GM23338 (cell line): ENCODE measurements at regions not wholly inside any gene's neighbourhood (a gene's known extent, or its start where the extent isn't known, plus 50 kb on each side); places are given as distances from the start of the nearest gene placed in this dataset.

Source experiments
- ATAC-seq: fragments of 200-7000 bp; cut with Tn5 transposase; 3 replicates; pipeline ENCODE4 v1.9.1; 2020
- DNase-seq: peaks from one replicate; pipeline ENCODE4 v3.0.0-alpha.2; 2015; ENCODE audit warnings: low spot score
- H2AFZ ChIP-seq: fragments of 200-600 bp; sonication (generic); 2 replicates; pipeline ENCODE4 v1.8.0; 2016; ENCODE audit warnings: antibody characterized with exemption, mild to moderate bottlenecking, moderate library complexity
- H3F3A ChIP-seq: fragments of 200-600 bp; sonication (generic); replicated peaks from 2 replicates; pipeline ENCODE4 v1.8.0; 2017; ENCODE audit warnings: antibody characterized with exemption, mixed run types, low read depth
- H3K27ac ChIP-seq: fragments of 200-600 bp; sonication (generic); 2 replicates; pipeline ENCODE4 v1.6.1; 2016; ENCODE audit warnings: low read depth
- H3K27me3 ChIP-seq: fragments of 200-600 bp; sonication (generic); 2 replicates; pipeline ENCODE4 v1.8.0; 2016; ENCODE audit warnings: mild to moderate bottlenecking, mixed run types, moderate library complexity; ENCODE audit not compliant: insufficient read depth
- H3K36me3 ChIP-seq: fragments of 200-600 bp; sonication (generic); 2 replicates; pipeline ENCODE4 v1.8.0; 2016; ENCODE audit warnings: mild to moderate bottlenecking; ENCODE audit not compliant: insufficient read depth
- H3K4me1 ChIP-seq: fragments of 200-600 bp; sonication (generic); 2 replicates; pipeline ENCODE4 v1.8.0; 2016; ENCODE audit warnings: mild to moderate bottlenecking, moderate library complexity; ENCODE audit not compliant: insufficient read depth
- H3K4me2 ChIP-seq: fragments of 200-600 bp; sonication (generic); 2 replicates; pipeline ENCODE4 v1.7.1; 2017; ENCODE audit warnings: mixed run types
- H3K4me3 ChIP-seq: fragments of 200-600 bp; sonication (generic); 2 replicates; pipeline ENCODE4 v1.6.1; 2016; ENCODE audit warnings: mixed run types
- H3K79me2 ChIP-seq: fragments of 200-600 bp; sonication (generic); replicated peaks from 2 replicates; pipeline ENCODE4 v1.8.0; 2017; ENCODE audit warnings: mild to moderate bottlenecking; ENCODE audit not compliant: insufficient read depth
- H3K9me2 ChIP-seq: fragments of 200-600 bp; sonication (generic); 2 replicates; pipeline ENCODE4 v1.8.0; 2017; ENCODE audit not compliant: insufficient read depth
- H4K20me1 ChIP-seq: fragments of 200-600 bp; sonication (generic); replicated peaks from 2 replicates; pipeline ENCODE4 v1.8.0; 2017; ENCODE audit warnings: mild to moderate bottlenecking; ENCODE audit not compliant: insufficient read depth
- H3K27ac Mint-ChIP-seq: 2 replicates; pipeline ENCODE4 v1.8.0; 2020; ENCODE audit warnings: inconsistent platforms, mild to moderate bottlenecking, moderate library complexity, mixed read lengths
- H3K27me3 Mint-ChIP-seq: 3 replicates; pipeline ENCODE4 v1.8.0; 2022; ENCODE audit warnings: low read depth, mild to moderate bottlenecking, moderate library complexity, mixed read lengths, inconsistent platforms; ENCODE audit not compliant: insufficient read depth, poor library complexity
- H3K36me3 Mint-ChIP-seq: 3 replicates; pipeline ENCODE4 v1.8.0; 2021; ENCODE audit warnings: low read depth, mild to moderate bottlenecking, inconsistent platforms, moderate library complexity, mixed read lengths
- H3K4me1 Mint-ChIP-seq: 3 replicates; pipeline ENCODE4 v1.8.0; 2020; ENCODE audit warnings: mild to moderate bottlenecking, inconsistent platforms, mixed read lengths
- H3K4me3 Mint-ChIP-seq: 3 replicates; pipeline ENCODE4 v1.8.0; 2021; ENCODE audit warnings: moderate library complexity, mild to moderate bottlenecking, inconsistent platforms, mixed read lengths
- H3K9me3 Mint-ChIP-seq: 3 replicates; pipeline ENCODE4 v1.8.0; 2020; ENCODE audit warnings: moderate library complexity, mild to moderate bottlenecking, inconsistent platforms, mixed read lengths
- CREB1 ChIP-seq: fragments of 250-450 bp; sonication (Bioruptor Pico); IDR thresholded peaks from 2 replicates; pipeline ENCODE4 v1.5.0; 2020; ENCODE audit warnings: low read depth, mild to moderate bottlenecking, moderate library complexity
- EZH2 ChIP-seq: fragments of 200-600 bp; sonication (generic); IDR thresholded peaks from one replicate; pipeline ENCODE4 v1.8.0; 2017; ENCODE audit warnings: antibody characterized with exemption, mild to moderate bottlenecking, low read depth; ENCODE audit not compliant: unreplicated experiment
- EZH2phosphoT487 ChIP-seq: fragments of 200-600 bp; sonication (generic); IDR thresholded peaks from one replicate; pipeline ENCODE4 v1.8.1; 2018; ENCODE audit warnings: antibody characterized with exemption; ENCODE audit not compliant: unreplicated experiment
- JUNB ChIP-seq: IDR thresholded peaks from one replicate; pipeline ENCODE4 v1.6.1; 2016; ENCODE audit warnings: antibody characterized with exemption; ENCODE audit not compliant: unreplicated experiment
- NANOG ChIP-seq: IDR thresholded peaks from 2 replicates; pipeline ENCODE4 v1.6.1; 2016; ENCODE audit warnings: antibody characterized with exemption, borderline replicate concordance
- POLR2AphosphoS5 ChIP-seq: IDR thresholded peaks from 2 replicates; pipeline ENCODE4 v1.6.1; 2016; ENCODE audit warnings: antibody characterized with exemption, low read depth
- STAT1 ChIP-seq: IDR thresholded peaks from one replicate; pipeline ENCODE4 v1.6.1; 2016; ENCODE audit warnings: antibody characterized with exemption; ENCODE audit not compliant: unreplicated experiment
- ZNF114 ChIP-seq: fragments of 250-450 bp; sonication (Bioruptor Pico); IDR thresholded peaks from 2 replicates; pipeline ENCODE4 v1.5.0; 2020; ENCODE audit warnings: mild to moderate bottlenecking, moderate library complexity
- ZNF331 ChIP-seq: fragments of 250-450 bp; sonication (Bioruptor Pico); IDR thresholded peaks from 2 replicates; pipeline ENCODE4 v1.5.0; 2020; ENCODE audit warnings: low read depth, mild to moderate bottlenecking, moderate library complexity
- TF ChIP-seq, protein P1 (sequence below): fragments of 250-450 bp; sonication (Bioruptor Pico); IDR thresholded peaks from 2 replicates; pipeline ENCODE4 v1.5.0; 2020; ENCODE audit warnings: mild to moderate bottlenecking, moderate library complexity
- TF ChIP-seq, protein P2 (sequence below): IDR thresholded peaks from one replicate; pipeline ENCODE4 v1.6.1; 2018; ENCODE audit warnings: antibody characterized with exemption; ENCODE audit not compliant: unreplicated experiment
- TF ChIP-seq, protein P3 (sequence below): IDR thresholded peaks from 2 replicates; pipeline ENCODE4 v1.6.1; 2016; ENCODE audit warnings: antibody characterized with exemption
- TF ChIP-seq, protein P4 (sequence below), 2 experiments: fragments of 200-600 bp in 1 of 2; sonication (generic) in 1 of 2; conservative IDR thresholded peaks; 2 replicates each; pipeline versions ENCODE4 v1.5.1 to v1.6.1; 2016 to 2017; ENCODE audit warnings: antibody characterized with exemption in 2 of 2, low read depth in 2 of 2, mild to moderate bottlenecking in 2 of 2, moderate library complexity in 1 of 2

DNA sequence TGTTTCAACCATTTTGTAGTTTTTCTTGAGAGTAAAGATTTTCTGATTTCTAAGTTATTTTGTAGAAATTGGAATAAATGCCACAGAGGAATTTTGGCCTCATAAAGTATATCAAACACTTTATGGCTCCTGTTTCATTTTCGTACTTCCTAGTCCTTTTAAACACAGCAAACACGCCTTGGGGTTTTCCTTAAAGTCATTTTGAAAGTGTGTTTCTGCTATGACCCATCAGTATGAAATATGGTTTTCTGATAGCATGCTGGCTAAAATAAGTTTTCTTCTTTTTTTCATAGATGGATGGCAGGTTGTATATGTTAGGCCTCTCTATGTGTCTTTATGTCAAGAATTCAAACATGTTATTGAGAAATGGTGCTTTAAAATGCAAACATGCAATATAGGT is 940.1 kb upstream of the TMPRSS15 start:
- DNase-seq (no peak), ATAC-seq (no peak)
- H3K27ac ChIP-seq, result no peak overlapping the region
- no peaks in the 10 kb centered on the region for H4K20me1 ChIP-seq
- no peaks in the 10 kb centered on the region for H3K79me2 ChIP-seq
- H2AFZ ChIP-seq, result no peak overlapping the region
- no peak overlapping the region for H3K27ac Mint-ChIP-seq
- H3K4me3 ChIP-seq, result no peak overlapping the region
- no peaks in the 10 kb centered on the region for H3K9me2 ChIP-seq
- H3K27me3 Mint-ChIP-seq, result peaks cover 4% of the 10 kb centered on the region
- no peak overlapping the region for H3K4me2 ChIP-seq
- H3K27me3 ChIP-seq, result no peaks in the 10 kb centered on the region
- TF ChIP-seq EZH2 (no peak), ZNF114 (CRISPR knock-in tag) (no peak), ZNF331 (CRISPR knock-in tag) (no peak), CREB1 (CRISPR knock-in tag) (no peak), EZH2phosphoT487 (no peak), NANOG (no peak), JUNB (no peak), POLR2AphosphoS5 (no peak), STAT1 (no peak)
- TF ChIP-seq, protein P1, sequence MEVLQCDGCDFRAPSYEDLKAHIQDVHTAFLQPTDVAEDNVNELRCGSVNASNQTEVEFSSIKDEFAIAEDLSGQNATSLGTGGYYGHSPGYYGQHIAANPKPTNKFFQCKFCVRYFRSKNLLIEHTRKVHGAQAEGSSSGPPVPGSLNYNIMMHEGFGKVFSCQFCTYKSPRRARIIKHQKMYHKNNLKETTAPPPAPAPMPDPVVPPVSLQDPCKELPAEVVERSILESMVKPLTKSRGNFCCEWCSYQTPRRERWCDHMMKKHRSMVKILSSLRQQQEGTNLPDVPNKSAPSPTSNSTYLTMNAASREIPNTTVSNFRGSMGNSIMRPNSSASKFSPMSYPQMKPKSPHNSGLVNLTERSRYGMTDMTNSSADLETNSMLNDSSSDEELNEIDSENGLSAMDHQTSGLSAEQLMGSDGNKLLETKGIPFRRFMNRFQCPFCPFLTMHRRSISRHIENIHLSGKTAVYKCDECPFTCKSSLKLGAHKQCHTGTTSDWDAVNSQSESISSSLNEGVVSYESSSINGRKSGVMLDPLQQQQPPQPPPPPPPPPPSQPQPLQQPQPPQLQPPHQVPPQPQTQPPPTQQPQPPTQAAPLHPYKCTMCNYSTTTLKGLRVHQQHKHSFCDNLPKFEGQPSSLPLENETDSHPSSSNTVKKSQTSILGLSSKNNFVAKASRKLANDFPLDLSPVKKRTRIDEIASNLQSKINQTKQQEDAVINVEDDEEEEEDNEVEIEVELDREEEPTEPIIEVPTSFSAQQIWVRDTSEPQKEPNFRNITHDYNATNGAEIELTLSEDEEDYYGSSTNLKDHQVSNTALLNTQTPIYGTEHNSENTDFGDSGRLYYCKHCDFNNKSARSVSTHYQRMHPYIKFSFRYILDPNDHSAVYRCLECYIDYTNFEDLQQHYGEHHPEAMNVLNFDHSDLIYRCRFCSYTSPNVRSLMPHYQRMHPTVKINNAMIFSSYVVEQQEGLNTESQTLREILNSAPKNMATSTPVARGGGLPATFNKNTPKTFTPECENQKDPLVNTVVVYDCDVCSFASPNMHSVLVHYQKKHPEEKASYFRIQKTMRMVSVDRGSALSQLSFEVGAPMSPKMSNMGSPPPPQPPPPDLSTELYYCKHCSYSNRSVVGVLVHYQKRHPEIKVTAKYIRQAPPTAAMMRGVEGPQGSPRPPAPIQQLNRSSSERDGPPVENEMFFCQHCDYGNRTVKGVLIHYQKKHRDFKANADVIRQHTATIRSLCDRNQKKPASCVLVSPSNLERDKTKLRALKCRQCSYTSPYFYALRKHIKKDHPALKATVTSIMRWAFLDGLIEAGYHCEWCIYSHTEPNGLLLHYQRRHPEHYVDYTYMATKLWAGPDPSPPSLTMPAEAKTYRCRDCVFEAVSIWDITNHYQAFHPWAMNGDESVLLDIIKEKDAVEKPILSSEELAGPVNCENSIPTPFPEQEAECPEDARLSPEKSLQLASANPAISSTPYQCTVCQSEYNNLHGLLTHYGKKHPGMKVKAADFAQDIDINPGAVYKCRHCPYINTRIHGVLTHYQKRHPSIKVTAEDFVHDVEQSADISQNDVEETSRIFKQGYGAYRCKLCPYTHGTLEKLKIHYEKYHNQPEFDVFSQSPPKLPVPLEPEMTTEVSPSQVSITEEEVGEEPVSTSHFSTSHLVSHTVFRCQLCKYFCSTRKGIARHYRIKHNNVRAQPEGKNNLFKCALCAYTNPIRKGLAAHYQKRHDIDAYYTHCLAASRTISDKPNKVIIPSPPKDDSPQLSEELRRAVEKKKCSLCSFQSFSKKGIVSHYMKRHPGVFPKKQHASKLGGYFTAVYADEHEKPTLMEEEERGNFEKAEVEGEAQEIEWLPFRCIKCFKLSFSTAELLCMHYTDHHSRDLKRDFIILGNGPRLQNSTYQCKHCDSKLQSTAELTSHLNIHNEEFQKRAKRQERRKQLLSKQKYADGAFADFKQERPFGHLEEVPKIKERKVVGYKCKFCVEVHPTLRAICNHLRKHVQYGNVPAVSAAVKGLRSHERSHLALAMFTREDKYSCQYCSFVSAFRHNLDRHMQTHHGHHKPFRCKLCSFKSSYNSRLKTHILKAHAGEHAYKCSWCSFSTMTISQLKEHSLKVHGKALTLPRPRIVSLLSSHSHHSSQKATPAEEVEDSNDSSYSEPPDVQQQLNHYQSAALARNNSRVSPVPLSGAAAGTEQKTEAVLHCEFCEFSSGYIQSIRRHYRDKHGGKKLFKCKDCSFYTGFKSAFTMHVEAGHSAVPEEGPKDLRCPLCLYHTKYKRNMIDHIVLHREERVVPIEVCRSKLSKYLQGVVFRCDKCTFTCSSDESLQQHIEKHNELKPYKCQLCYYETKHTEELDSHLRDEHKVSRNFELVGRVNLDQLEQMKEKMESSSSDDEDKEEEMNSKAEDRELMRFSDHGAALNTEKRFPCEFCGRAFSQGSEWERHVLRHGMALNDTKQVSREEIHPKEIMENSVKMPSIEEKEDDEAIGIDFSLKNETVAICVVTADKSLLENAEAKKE (CRISPR knock-in tag), result no peak
- TF ChIP-seq, protein P2, sequence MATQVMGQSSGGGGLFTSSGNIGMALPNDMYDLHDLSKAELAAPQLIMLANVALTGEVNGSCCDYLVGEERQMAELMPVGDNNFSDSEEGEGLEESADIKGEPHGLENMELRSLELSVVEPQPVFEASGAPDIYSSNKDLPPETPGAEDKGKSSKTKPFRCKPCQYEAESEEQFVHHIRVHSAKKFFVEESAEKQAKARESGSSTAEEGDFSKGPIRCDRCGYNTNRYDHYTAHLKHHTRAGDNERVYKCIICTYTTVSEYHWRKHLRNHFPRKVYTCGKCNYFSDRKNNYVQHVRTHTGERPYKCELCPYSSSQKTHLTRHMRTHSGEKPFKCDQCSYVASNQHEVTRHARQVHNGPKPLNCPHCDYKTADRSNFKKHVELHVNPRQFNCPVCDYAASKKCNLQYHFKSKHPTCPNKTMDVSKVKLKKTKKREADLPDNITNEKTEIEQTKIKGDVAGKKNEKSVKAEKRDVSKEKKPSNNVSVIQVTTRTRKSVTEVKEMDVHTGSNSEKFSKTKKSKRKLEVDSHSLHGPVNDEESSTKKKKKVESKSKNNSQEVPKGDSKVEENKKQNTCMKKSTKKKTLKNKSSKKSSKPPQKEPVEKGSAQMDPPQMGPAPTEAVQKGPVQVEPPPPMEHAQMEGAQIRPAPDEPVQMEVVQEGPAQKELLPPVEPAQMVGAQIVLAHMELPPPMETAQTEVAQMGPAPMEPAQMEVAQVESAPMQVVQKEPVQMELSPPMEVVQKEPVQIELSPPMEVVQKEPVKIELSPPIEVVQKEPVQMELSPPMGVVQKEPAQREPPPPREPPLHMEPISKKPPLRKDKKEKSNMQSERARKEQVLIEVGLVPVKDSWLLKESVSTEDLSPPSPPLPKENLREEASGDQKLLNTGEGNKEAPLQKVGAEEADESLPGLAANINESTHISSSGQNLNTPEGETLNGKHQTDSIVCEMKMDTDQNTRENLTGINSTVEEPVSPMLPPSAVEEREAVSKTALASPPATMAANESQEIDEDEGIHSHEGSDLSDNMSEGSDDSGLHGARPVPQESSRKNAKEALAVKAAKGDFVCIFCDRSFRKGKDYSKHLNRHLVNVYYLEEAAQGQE, result no peak
- TF ChIP-seq, protein P3, sequence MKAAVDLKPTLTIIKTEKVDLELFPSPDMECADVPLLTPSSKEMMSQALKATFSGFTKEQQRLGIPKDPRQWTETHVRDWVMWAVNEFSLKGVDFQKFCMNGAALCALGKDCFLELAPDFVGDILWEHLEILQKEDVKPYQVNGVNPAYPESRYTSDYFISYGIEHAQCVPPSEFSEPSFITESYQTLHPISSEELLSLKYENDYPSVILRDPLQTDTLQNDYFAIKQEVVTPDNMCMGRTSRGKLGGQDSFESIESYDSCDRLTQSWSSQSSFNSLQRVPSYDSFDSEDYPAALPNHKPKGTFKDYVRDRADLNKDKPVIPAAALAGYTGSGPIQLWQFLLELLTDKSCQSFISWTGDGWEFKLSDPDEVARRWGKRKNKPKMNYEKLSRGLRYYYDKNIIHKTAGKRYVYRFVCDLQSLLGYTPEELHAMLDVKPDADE, result no peak
- TF ChIP-seq, protein P4, sequence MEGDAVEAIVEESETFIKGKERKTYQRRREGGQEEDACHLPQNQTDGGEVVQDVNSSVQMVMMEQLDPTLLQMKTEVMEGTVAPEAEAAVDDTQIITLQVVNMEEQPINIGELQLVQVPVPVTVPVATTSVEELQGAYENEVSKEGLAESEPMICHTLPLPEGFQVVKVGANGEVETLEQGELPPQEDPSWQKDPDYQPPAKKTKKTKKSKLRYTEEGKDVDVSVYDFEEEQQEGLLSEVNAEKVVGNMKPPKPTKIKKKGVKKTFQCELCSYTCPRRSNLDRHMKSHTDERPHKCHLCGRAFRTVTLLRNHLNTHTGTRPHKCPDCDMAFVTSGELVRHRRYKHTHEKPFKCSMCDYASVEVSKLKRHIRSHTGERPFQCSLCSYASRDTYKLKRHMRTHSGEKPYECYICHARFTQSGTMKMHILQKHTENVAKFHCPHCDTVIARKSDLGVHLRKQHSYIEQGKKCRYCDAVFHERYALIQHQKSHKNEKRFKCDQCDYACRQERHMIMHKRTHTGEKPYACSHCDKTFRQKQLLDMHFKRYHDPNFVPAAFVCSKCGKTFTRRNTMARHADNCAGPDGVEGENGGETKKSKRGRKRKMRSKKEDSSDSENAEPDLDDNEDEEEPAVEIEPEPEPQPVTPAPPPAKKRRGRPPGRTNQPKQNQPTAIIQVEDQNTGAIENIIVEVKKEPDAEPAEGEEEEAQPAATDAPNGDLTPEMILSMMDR (conservative IDR thresholded peaks at IDR 0.05; ENCODE audit: low read depth in 2 of 2), result no peak
- no peaks in the 10 kb centered on the region for H3K36me3 Mint-ChIP-seq
- H3F3A ChIP-seq, result no peaks in the 10 kb centered on the region
- no peaks in the 10 kb centered on the region for H3K36me3 ChIP-seq
- no peak overlapping the region for H3K4me3 Mint-ChIP-seq
- no peaks in the 10 kb centered on the region for H3K4me1 ChIP-seq
- no peaks in the 10 kb centered on the region for H3K9me3 Mint-ChIP-seq
- no peaks in the 10 kb centered on the region for H3K4me1 Mint-ChIP-seq
